ENCODE measurements at regions not wholly inside any gene's neighbourhood (a gene's known extent, or its start where the extent isn't known, plus 50 kb on each side); places are given as distances from the start of the nearest gene placed in this dataset.
"Not testable (repeated sequence)": the region's sequence is repeated elsewhere in the genome, so short reads cannot be mapped to it uniquely, and the experiment has no call there.

DNA sequence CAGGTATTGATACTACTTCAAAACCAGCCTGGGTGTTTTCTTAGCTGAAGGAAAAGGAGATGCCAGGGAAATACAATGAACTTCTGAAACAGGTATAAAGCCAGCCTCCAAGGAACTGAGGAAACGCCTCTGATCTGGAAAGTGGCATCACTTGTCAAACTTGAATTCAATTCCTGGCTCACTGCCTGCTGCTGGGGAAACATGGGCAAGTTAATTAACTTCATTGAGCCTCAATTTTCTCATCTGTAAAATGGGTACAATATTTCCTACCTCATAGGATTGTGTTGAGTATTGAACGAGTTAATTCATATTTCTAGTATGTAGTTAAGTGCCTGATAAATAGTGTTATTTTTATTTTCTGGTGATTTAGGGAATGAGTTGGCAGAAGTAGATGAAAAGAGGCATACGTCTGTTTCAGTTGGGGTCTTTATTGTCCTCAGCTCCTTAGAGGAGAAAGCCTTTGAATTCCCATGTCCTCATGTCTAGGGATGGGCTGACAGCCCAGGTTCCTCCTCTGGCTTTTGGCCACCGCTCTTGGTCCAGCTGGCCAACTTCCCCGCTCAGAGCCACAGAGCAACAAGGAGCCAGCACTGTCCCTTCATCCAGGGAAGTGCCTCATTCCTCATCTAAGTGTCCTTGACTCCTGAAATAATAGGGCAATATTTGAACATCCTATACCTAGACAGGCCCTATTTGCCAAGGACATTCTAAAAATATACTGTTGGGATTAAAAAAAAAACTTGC, 210.5 kb upstream of the GATA6 start:
- H3K36me3 ChIP-seq, result no peaks in the 10 kb centered on the region
- no peaks in the 10 kb centered on the region for H3K9me3 ChIP-seq
- H3K4me1 ChIP-seq, result peaks cover 0 to 3% (median 0%) of the 10 kb centered on the region in 4 donors
- H3K27ac ChIP-seq, result no peak overlapping the region
- H3K4me3 ChIP-seq, result no peak overlapping the region
- H3K27me3 ChIP-seq, result no peaks in the 10 kb centered on the region
- no peak for DNase-seq
- 80% methylated on average over 5 of the region's 5 CpGs for WGBS, 2 donors
- TF ChIP-seq EP300 (IDR thresholded peaks at IDR 0.05) (no peak), POLR2A (IDR thresholded peaks at IDR 0.05) (no peak), POLR2AphosphoS5 (IDR thresholded peaks at IDR 0.05) (no peak)
- TF ChIP-seq, protein P1, sequence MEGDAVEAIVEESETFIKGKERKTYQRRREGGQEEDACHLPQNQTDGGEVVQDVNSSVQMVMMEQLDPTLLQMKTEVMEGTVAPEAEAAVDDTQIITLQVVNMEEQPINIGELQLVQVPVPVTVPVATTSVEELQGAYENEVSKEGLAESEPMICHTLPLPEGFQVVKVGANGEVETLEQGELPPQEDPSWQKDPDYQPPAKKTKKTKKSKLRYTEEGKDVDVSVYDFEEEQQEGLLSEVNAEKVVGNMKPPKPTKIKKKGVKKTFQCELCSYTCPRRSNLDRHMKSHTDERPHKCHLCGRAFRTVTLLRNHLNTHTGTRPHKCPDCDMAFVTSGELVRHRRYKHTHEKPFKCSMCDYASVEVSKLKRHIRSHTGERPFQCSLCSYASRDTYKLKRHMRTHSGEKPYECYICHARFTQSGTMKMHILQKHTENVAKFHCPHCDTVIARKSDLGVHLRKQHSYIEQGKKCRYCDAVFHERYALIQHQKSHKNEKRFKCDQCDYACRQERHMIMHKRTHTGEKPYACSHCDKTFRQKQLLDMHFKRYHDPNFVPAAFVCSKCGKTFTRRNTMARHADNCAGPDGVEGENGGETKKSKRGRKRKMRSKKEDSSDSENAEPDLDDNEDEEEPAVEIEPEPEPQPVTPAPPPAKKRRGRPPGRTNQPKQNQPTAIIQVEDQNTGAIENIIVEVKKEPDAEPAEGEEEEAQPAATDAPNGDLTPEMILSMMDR (IDR thresholded peaks at IDR 0.05), result no peak
- intact Hi-C loops (cut with DNase I), result loop anchor here (5.0 kb wide), 4 partner anchors 42 to 767 kb away; no protein-coding TSS in a partner anchor

DNA sequence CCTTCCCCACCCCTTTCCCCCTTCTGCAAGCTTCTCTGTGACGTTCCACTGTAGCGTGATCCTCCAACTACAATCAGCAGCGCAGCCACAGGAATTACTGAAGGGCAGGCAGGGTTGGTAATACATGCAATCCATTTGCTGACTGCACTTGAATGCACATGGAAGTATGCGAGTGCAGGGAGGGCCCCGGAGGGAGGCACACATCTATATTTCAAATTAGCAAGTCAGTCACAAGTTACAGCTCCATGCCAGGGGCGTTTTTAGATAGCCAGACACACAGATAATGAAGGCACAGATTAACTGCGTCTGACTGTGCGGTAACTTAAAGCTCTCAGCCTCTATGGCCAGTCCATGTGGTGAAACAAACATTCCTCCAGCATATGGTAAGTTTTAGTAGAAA, 209.2 kb upstream of the GATA6 start:
- no peak overlapping the region for H3K27ac ChIP-seq
- H3K36me3 ChIP-seq, result no peaks in the 10 kb centered on the region
- no peak for DNase-seq
- intact Hi-C loops (cut with DNase I), result no loop called here
- no peaks in the 10 kb centered on the region for H3K27me3 ChIP-seq
- H3K4me3 ChIP-seq, result no peak overlapping the region
- H3K4me1 ChIP-seq, result peaks cover 0 to 3% (median 0%) of the 10 kb centered on the region in 4 donors
- no peaks in the 10 kb centered on the region for H3K9me3 ChIP-seq
- TF ChIP-seq POLR2AphosphoS5 (IDR thresholded peaks at IDR 0.05), result no peak
- TF ChIP-seq, protein P1 (IDR thresholded peaks at IDR 0.05), result no peak
- TF ChIP-seq POLR2A (IDR thresholded peaks at IDR 0.05), result no peak
- no peak for TF ChIP-seq EP300 (IDR thresholded peaks at IDR 0.05)
- WGBS, 2 donors, result 78 to 88% methylated on average over 8 of the region's 8 CpGs

DNA sequence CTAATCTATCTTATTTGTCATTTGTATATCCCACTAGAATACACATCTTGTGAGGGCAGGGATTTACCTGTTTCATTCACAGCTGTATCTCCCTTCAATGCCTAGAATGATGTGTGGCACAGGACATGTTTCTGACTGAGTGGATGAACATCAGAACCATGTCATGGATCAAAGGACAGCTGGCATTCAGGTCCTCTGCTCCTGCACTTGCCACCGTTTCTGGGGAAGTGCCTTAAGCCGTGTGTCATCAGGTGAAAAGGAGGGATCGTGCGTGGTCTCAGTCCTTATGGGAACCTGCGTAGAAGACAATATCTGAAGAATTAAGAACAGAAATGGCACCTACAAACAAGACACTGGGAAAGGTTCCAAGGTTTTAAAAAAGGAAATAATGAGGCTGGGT, 206.1 kb upstream of the GATA6 start:
- TF ChIP-seq POLR2A (IDR thresholded peaks at IDR 0.05) (no peak), EP300 (IDR thresholded peaks at IDR 0.05) (no peak), POLR2AphosphoS5 (IDR thresholded peaks at IDR 0.05) (no peak)
- TF ChIP-seq, protein P1 (IDR thresholded peaks at IDR 0.05), result no peak
- DNase-seq, result no peak
- intact Hi-C loops (cut with DNase I), result no loop called here
- no peaks in the 10 kb centered on the region for H3K9me3 ChIP-seq
- H3K27me3 ChIP-seq, result no peaks in the 10 kb centered on the region
- peaks cover 0 to 3% (median 0%) of the 10 kb centered on the region in 4 donors for H3K4me1 ChIP-seq
- H3K27ac ChIP-seq, result no peak overlapping the region
- H3K4me3 ChIP-seq, result no peak overlapping the region
- no peaks in the 10 kb centered on the region for H3K36me3 ChIP-seq
- 93 to 96% methylated on average over 5 of the region's 5 CpGs for WGBS, 2 donors

DNA sequence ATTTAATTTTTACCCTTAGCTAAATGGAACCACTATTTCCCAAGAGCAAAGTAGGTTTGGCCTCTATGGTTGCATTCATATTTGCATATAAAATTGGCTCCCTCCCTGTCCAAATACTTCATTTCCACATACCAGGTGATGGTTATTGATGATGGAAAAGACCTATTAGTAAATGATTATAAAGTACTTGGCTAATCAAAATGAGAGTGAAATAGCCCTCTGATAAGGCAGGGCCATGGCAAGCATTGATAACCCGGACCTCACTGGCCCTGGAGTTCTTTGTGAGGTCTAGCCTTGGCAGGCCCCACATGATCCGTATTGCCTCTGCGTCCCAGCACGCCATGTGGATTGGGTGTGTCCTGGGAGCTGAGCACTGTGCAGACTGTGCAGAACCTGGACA, 201.1 kb upstream of the GATA6 start:
- TF ChIP-seq POLR2A (IDR thresholded peaks at IDR 0.05), result no peak
- TF ChIP-seq EP300 (IDR thresholded peaks at IDR 0.05), result no peak
- TF ChIP-seq, protein P1 (IDR thresholded peaks at IDR 0.05), result no peak
- TF ChIP-seq POLR2AphosphoS5 (IDR thresholded peaks at IDR 0.05), result no peak
- Histone ChIP-seq H3K4me1 (no peaks in the 10 kb centered on the region), H3K27ac (no peak overlapping the region), H3K4me3 (no peak overlapping the region), H3K27me3 (no peaks in the 10 kb centered on the region), H3K9me3 (no peaks in the 10 kb centered on the region), H3K36me3 (no peaks in the 10 kb centered on the region)
- 94 to 95% methylated on average over 4 of the region's 4 CpGs for WGBS, 2 donors
- intact Hi-C loops (cut with DNase I), result no loop called here
- DNase-seq, result no peak

DNA sequence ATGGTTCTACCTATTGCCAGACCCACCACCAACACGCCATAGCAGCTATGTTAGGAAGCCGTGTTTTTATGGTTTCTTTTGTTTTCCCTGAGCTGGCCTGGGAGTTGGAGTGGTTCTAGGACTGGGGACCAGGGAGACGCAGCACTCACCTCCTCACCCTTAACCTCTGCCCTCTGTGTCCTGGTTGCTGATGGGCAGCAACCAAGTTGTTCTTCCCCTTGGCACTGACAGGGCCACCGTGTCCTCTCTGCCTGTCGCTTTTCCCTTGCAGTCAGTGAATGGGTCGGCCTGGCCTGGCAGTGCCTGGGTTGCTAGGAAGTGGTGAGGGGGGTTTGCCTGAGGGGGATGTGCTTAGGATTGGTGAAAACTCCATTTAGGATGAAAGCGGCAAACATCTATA, 197.1 kb upstream of the GATA6 start:
- Histone ChIP-seq H3K9me3 (no peaks in the 10 kb centered on the region), H3K27ac (no peak overlapping the region), H3K4me1 (no peaks in the 10 kb centered on the region), H3K27me3 (no peaks in the 10 kb centered on the region), H3K4me3 (no peak overlapping the region), H3K36me3 (no peaks in the 10 kb centered on the region)
- WGBS, 2 donors, result 84 to 91% methylated on average over 7 of the region's 7 CpGs
- no peak for DNase-seq
- intact Hi-C loops (cut with DNase I), result no loop called here
- no peak for TF ChIP-seq POLR2AphosphoS5 (IDR thresholded peaks at IDR 0.05)
- TF ChIP-seq POLR2A (IDR thresholded peaks at IDR 0.05), result no peak
- TF ChIP-seq EP300 (IDR thresholded peaks at IDR 0.05), result no peak
- TF ChIP-seq, protein P1 (IDR thresholded peaks at IDR 0.05), result no peak

DNA sequence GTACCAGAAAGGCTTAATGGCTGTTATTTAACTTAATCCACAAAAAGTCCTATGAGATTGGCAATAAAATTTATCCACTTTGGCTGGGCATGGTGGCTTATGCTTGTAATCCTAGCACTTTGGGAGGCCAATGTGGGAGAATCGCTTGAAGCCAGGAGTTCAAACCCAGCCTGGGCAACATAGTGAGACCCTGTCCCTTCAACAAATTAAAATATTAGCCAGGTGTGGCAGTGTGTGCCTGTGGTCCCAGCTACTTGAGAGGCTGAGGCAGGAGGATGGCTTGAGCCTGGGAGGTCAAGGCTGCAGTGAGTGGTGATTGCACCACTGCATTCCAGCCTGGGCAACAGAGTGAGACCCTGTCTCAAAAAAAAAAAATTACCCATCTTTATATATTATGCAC, 193.4 kb upstream of the GATA6 start:
- H3K27ac ChIP-seq; H3K9me3 ChIP-seq; intact Hi-C loops (cut with DNase I); H3K27me3 ChIP-seq; H3K36me3 ChIP-seq; DNase-seq; H3K4me3 ChIP-seq; H3K4me1 ChIP-seq: not testable (repeated sequence)
- WGBS, 2 donors, result 88 to 90% methylated on average over 1 of the region's 1 CpG
